ENCODE measurements at regions not wholly inside any gene's neighbourhood (a gene's known extent, or its start where the extent isn't known, plus 50 kb on each side); places are given as distances from the start of the nearest gene placed in this dataset.

GRCh38 chr5:143674469-143674786 lies 137.5 kb upstream of the HMHB1 start:
- no peak overlapping the region for H3K4me3 ChIP-seq (replicated peaks; ENCODE audit: low read depth, low read length)
- DNase-seq (ENCODE audit: extremely low read depth, low read depth): no peak
- TF ChIP-seq, protein P1, sequence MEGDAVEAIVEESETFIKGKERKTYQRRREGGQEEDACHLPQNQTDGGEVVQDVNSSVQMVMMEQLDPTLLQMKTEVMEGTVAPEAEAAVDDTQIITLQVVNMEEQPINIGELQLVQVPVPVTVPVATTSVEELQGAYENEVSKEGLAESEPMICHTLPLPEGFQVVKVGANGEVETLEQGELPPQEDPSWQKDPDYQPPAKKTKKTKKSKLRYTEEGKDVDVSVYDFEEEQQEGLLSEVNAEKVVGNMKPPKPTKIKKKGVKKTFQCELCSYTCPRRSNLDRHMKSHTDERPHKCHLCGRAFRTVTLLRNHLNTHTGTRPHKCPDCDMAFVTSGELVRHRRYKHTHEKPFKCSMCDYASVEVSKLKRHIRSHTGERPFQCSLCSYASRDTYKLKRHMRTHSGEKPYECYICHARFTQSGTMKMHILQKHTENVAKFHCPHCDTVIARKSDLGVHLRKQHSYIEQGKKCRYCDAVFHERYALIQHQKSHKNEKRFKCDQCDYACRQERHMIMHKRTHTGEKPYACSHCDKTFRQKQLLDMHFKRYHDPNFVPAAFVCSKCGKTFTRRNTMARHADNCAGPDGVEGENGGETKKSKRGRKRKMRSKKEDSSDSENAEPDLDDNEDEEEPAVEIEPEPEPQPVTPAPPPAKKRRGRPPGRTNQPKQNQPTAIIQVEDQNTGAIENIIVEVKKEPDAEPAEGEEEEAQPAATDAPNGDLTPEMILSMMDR (IDR thresholded peaks at IDR 0.05; ENCODE audit: low read depth, low read length, missing control alignments): no peak

DNA sequence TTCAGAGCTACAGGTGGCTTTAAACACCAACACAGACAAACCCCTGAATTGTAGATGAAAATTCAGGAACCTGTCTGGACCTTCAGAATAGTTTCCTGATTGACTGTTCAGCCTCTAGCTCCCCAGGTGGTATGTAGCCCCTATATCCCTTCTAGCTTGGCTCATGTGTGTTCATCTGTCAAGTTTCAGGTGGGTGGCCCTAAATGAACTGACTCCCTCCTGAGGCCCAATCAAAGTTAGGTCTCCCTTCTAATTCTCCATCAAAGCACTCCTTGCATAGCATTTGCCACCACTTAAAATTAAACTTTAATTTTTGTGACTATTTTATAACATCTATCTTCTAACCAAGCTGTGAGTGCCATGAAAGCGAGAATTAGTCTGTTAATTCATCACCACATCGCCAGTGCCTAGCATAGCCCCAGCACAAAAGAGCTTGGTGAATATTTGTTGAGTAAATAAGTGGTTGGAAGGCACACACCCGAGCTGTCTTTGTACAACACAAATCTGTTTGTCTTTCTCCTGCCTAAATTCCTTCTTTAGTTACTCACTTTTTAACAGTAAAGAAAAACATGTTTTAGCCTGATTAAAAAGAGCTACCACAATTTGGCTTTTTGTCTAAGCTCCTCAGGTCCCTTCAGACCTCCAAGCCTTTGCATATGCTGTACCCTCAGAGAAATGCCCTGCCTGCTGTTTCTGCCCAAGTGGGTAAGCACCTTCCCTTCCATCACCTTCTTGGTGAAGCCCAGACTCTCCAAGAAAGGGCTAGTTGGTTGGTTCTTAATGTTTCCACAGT lies 138.1 kb upstream of the HMHB1 start:
- H3K4me3 ChIP-seq (replicated peaks; ENCODE audit: low read depth, low read length): no peak overlapping the region
- TF ChIP-seq, protein P1 (IDR thresholded peaks at IDR 0.05; ENCODE audit: low read depth, low read length, missing control alignments): no peak
- DNase-seq (ENCODE audit: extremely low read depth, low read depth): no peak

GRCh38 chr5:143672806-143673205 lies 139.2 kb upstream of the HMHB1 start:
- TF ChIP-seq, protein P1 (IDR thresholded peaks at IDR 0.05; ENCODE audit: low read depth, low read length, missing control alignments): no peak
- DNase-seq (ENCODE audit: extremely low read depth, low read depth): no peak
- no peak overlapping the region for H3K4me3 ChIP-seq (replicated peaks; ENCODE audit: low read depth, low read length)

- TF ChIP-seq, protein P1 (IDR thresholded peaks at IDR 0.05; ENCODE audit: low read depth, low read length, missing control alignments): no peak
- DNase-seq (ENCODE audit: extremely low read depth, low read depth): no peak
These were observed 140.0 kb upstream of the HMHB1 start for GRCh38 chr5:143671674-143672569.

GRCh38 chr5:143671021-143671420 lies 140.9 kb upstream of the HMHB1 start:
- no peak overlapping the region for H3K4me3 ChIP-seq (replicated peaks; ENCODE audit: low read depth, low read length)
- no peak for DNase-seq (ENCODE audit: extremely low read depth, low read depth)
- TF ChIP-seq, protein P1 (IDR thresholded peaks at IDR 0.05; ENCODE audit: low read depth, low read length, missing control alignments): no peak

More at GRCh38 chr5:143671674-143672569, 140.0 kb upstream of the HMHB1 start:
- H3K4me3 ChIP-seq (replicated peaks; ENCODE audit: low read depth, low read length): no peak overlapping the region

- DNase-seq (ENCODE audit: extremely low read depth, low read depth): no peak
- H3K4me3 ChIP-seq (replicated peaks; ENCODE audit: low read depth, low read length): no peak overlapping the region
- TF ChIP-seq, protein P1 (IDR thresholded peaks at IDR 0.05; ENCODE audit: low read depth, low read length, missing control alignments): no peak
These were observed 146.1 kb upstream of the HMHB1 start for GRCh38 chr5:143665866-143666265.
